K562 (cell line): ENCODE measurements at regions not wholly inside any gene's neighbourhood (a gene's known extent, or its start where the extent isn't known, plus 50 kb on each side); places are given as distances from the start of the nearest gene placed in this dataset.

Experiments
- E4F1 ChIP-seq: fragments of 250-450 bp; sonication (Bioruptor Pico); IDR thresholded peaks from 2 replicates; pipeline ENCODE4 v1.5.0; 2021; ENCODE audit warnings: mild to moderate bottlenecking, borderline replicate concordance
- EWSR1 ChIP-seq: fragments of 450-650 bp; IDR thresholded peaks from 2 replicates; pipeline ENCODE4 v1.6.1; 2018; ENCODE audit warnings: borderline replicate concordance, mild to moderate bottlenecking, low read depth, moderate library complexity; ENCODE audit not compliant: partially characterized antibody
- HMGXB4 ChIP-seq: sonication (generic); formaldehyde crosslinking; IDR thresholded peaks from 2 replicates; pipeline ENCODE4 v1.8.1; 2023; ENCODE audit warnings: mild to moderate bottlenecking, missing genetic modification reagents
- HOMEZ ChIP-seq: fragments of 250-450 bp; sonication (Bioruptor Pico); IDR thresholded peaks from 2 replicates; pipeline ENCODE4 v1.4.0; 2020; ENCODE audit warnings: mild to moderate bottlenecking, moderate library complexity
- MEF2D ChIP-seq: conservative IDR thresholded peaks from 2 replicates; pipeline ENCODE4 v1.6.1; 2016; ENCODE audit warnings: low read depth, missing genetic modification characterization, missing compliant biosample characterization
- SIN3A ChIP-seq, 2 experiments: fragments of 150-350 bp in 1 of 2; IDR thresholded peaks; 2 replicates each; pipeline ENCODE4 v1.6.1; 2011 to 2016; ENCODE audit warnings: borderline replicate concordance in 2 of 2, low read depth in 2 of 2, low read length in 2 of 2, mild to moderate bottlenecking in 2 of 2, moderate library complexity in 2 of 2; ENCODE audit not compliant: control insufficient read depth in 1 of 2
- SMARCA4 ChIP-seq: fragments of 450-650 bp; IDR thresholded peaks from 2 replicates; pipeline ENCODE4 v1.6.1; 2016
- TOE1 ChIP-seq, 2 experiments: fragments of 450-650 bp in 1 of 2; sonication (generic) in 1 of 2; formaldehyde crosslinking in 1 of 2; IDR thresholded peaks; 2 replicates each; pipeline versions ENCODE4 v1.7.1 to v1.8.0; 2016 to 2022; ENCODE audit warnings: borderline replicate concordance in 2 of 2, mild to moderate bottlenecking in 2 of 2, antibody characterized with exemption in 1 of 2, inconsistent platforms in 1 of 2, low read depth in 1 of 2, missing genetic modification reagents in 1 of 2, moderate library complexity in 1 of 2
- ZKSCAN1 ChIP-seq: fragments of 150-350 bp; IDR thresholded peaks from 2 replicates; pipeline ENCODE4 v1.6.1; 2016; ENCODE audit warnings: low read depth, low read length
- ZNF316 ChIP-seq: fragments of 450-650 bp; IDR thresholded peaks from 2 replicates; pipeline ENCODE4 v1.6.1; 2016
- ZNF644 ChIP-seq: fragments of 200-800 bp; sonication (Bioruptor generic); IDR thresholded peaks from 2 replicates; pipeline ENCODE4 v1.6.1; 2016; ENCODE audit warnings: low read depth, missing genetic modification characterization, missing compliant biosample characterization
- TF ChIP-seq, protein P1 (sequence below), 2 experiments: fragments of 450-650 bp; formaldehyde crosslinking in 1 of 2; IDR thresholded peaks; 2 replicates each; pipeline versions ENCODE4 v1.4.0 to v1.6.1; 2014 to 2020; ENCODE audit warnings: mild to moderate bottlenecking in 2 of 2, borderline replicate concordance in 1 of 2, low read depth in 1 of 2

DNA sequence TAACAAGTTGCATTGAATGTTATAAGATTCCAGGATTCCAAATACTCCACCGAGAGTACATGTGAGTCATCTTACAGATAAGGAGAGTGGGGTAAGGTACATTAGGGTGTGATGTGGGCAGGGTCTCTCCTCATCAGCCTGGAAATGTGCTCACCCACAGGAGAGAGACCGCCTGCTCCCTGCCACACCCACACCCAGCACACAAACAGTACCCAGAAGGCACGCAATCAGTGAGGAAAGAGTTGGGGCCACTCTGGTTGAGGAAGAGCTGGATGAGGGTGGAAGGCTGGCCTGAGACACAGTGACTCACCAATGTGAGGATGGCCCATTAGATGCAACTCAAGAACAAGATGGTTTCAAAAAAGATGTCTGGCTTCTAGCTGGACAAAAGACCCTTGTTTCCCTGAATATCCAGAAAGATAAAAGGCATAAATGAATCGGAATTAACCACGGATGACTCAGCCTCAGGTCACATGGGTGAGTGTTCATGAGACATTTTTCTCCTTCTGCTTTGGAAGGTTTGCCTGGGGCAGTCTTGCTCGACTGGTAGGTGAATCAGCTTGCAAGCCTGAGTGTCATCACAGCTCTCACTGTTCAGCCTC is 51.1 kb upstream of the LHFPL2 start (continued):
- TF ChIP-seq HOMEZ (CRISPR knock-in tag): no peak
- TF ChIP-seq MEF2D (tag): no peak
- no peak for TF ChIP-seq EWSR1
- no peak for TF ChIP-seq HMGXB4 (CRISPR knock-in tag)
- no peak for TF ChIP-seq E4F1
- no peak for TF ChIP-seq SIN3A (IDR thresholded peaks at IDR 0.05; ENCODE audit: borderline replicate concordance in 2 of 2, control insufficient read depth in 1 of 2, low read depth in 2 of 2, low read length in 2 of 2)
- no peak for TF ChIP-seq ZKSCAN1
- TF ChIP-seq, protein P1, sequence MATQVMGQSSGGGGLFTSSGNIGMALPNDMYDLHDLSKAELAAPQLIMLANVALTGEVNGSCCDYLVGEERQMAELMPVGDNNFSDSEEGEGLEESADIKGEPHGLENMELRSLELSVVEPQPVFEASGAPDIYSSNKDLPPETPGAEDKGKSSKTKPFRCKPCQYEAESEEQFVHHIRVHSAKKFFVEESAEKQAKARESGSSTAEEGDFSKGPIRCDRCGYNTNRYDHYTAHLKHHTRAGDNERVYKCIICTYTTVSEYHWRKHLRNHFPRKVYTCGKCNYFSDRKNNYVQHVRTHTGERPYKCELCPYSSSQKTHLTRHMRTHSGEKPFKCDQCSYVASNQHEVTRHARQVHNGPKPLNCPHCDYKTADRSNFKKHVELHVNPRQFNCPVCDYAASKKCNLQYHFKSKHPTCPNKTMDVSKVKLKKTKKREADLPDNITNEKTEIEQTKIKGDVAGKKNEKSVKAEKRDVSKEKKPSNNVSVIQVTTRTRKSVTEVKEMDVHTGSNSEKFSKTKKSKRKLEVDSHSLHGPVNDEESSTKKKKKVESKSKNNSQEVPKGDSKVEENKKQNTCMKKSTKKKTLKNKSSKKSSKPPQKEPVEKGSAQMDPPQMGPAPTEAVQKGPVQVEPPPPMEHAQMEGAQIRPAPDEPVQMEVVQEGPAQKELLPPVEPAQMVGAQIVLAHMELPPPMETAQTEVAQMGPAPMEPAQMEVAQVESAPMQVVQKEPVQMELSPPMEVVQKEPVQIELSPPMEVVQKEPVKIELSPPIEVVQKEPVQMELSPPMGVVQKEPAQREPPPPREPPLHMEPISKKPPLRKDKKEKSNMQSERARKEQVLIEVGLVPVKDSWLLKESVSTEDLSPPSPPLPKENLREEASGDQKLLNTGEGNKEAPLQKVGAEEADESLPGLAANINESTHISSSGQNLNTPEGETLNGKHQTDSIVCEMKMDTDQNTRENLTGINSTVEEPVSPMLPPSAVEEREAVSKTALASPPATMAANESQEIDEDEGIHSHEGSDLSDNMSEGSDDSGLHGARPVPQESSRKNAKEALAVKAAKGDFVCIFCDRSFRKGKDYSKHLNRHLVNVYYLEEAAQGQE (IDR thresholded peaks at IDR 0.05; ENCODE audit: borderline replicate concordance): peak; percentile 16; the same call in 1 of the 2 replicates
- TF ChIP-seq, protein P1 (CRISPR knock-in tag; IDR thresholded peaks at IDR 0.05; ENCODE audit: low read depth): no peak
- TF ChIP-seq SMARCA4: no peak; the same call in 1 of the 2 replicates
- no peak for TF ChIP-seq ZNF644 (tag)
- peak; percentile 17; the same call in 1 of the 2 replicates for TF ChIP-seq ZNF316
- TF ChIP-seq TOE1 (IDR thresholded peaks at IDR 0.05; ENCODE audit: borderline replicate concordance): peak; percentile 27; the same call in 1 of the 2 replicates
- no peak for TF ChIP-seq TOE1 (CRISPR knock-in tag; IDR thresholded peaks at IDR 0.05; ENCODE audit: borderline replicate concordance, low read depth)
